Coronary artery (tissue), 2 donors: ENCODE measurements at regions not wholly inside any gene's neighbourhood (a gene's known extent, or its start where the extent isn't known, plus 50 kb on each side); places are given as distances from the start of the nearest gene placed in this dataset.

Source experiments
- DNase-seq: peaks from one replicate; pipeline ENCODE4 v3.0.0-alpha.2; 2017; ENCODE audit warnings: low spot score
- H3K27ac ChIP-seq, 2 donors: fragments of 200-600 bp; sonication (generic); one replicate each; pipeline ENCODE4 v1.5.1; 2016 to 2019
- H3K4me3 ChIP-seq: fragments of 200-600 bp; sonication (generic); 2 replicates; pipeline ENCODE4 v1.5.1; 2016; ENCODE audit warnings: mild to moderate bottlenecking, moderate library complexity
- TF ChIP-seq, protein P1 (sequence below): fragments of 200-600 bp; sonication (generic); IDR thresholded peaks from one replicate; pipeline ENCODE4 v1.5.1; 2019; ENCODE audit warnings: antibody characterized with exemption

DNA sequence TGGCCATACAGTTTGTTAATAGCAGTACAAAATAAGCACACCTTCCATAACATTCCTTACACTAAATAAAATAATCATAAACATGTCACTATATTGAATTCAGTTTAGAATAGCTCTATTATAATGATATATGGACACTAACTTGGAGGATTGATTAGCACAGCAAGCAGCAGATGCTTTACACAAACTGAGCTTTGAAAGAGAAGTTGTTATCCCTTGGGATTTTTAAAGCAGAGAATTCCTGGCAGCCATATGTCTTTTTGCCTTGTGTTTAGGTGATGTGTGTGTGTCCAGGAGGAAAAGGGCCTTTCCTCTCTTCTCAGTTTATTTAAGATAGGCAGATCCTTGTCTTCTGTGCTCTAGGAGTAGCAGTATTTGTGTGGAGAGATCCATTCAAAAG lies 232.2 kb upstream of the GRIN3A start:
- Histone ChIP-seq H3K27ac (no peak overlapping the region), H3K4me3 (no peak overlapping the region)
- no peak for DNase-seq
- TF ChIP-seq, protein P1, sequence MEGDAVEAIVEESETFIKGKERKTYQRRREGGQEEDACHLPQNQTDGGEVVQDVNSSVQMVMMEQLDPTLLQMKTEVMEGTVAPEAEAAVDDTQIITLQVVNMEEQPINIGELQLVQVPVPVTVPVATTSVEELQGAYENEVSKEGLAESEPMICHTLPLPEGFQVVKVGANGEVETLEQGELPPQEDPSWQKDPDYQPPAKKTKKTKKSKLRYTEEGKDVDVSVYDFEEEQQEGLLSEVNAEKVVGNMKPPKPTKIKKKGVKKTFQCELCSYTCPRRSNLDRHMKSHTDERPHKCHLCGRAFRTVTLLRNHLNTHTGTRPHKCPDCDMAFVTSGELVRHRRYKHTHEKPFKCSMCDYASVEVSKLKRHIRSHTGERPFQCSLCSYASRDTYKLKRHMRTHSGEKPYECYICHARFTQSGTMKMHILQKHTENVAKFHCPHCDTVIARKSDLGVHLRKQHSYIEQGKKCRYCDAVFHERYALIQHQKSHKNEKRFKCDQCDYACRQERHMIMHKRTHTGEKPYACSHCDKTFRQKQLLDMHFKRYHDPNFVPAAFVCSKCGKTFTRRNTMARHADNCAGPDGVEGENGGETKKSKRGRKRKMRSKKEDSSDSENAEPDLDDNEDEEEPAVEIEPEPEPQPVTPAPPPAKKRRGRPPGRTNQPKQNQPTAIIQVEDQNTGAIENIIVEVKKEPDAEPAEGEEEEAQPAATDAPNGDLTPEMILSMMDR = no peak

DNA sequence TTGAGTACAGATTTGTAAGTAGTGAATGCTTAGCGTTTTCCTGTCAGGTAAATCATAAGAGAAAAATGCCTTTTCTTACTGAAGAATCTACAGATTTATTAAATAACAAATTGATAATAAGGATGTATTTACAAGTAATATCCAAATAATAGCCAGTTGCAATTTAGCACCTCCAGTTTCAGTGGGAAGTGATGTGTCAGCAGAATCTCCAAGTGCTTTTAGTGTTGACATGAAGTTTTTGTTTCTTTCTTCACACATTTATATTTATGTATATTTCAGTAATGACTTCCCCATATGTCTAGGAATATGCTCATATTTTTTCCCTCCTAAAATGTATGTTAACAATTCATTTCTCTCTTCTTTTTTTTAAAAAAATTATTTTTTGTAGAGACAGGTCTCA lies 229.9 kb upstream of the GRIN3A start:
- TF ChIP-seq, protein P1 = no peak
- no peak overlapping the region for H3K27ac ChIP-seq
- no peak for DNase-seq
- H3K4me3 ChIP-seq = no peak overlapping the region

DNA sequence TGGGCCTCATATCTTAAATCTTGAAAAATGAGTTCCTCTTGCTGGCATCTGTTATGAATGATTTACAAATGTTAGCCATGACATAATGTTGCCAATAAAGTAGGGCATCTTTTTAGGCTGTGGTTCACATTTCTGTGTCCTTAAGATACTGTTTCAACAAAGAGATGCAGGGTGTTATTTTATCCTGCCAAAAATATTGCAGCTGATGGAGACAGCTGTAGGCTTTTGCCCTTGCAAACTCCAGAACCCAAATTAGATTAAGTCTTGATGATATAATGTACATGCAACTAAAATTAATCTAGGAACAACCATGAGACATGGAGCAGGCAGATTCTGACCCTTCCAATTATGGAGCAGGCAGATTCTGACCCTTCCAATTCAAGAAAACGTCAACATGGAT lies 228.2 kb upstream of the GRIN3A start:
- H3K27ac ChIP-seq = no peak overlapping the region
- H3K4me3 ChIP-seq = no peak overlapping the region
- TF ChIP-seq, protein P1 = no peak
- DNase-seq = no peak

DNA sequence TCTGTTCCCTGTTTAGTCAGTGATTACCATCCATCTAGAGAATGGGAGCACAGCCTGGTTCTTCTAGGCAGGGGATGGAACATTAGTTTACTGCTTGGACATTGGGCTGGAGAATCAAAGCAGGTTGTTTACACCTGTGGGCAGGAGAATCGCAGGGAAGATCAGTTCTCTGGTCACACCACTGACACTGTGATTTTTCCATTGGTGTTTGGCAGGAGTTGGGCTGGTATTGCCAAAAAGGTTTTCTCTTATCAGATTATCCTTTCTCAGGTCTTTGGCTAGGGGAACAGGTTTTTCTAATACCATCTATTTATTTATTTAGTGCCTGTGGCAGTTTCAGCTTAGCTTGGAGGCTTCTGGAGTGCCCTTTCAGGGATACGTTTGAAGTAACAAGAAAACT lies 219.3 kb upstream of the GRIN3A start:
- no peak overlapping the region for H3K27ac ChIP-seq
- TF ChIP-seq, protein P1 = no peak
- no peak for DNase-seq
- H3K4me3 ChIP-seq = no peak overlapping the region

DNA sequence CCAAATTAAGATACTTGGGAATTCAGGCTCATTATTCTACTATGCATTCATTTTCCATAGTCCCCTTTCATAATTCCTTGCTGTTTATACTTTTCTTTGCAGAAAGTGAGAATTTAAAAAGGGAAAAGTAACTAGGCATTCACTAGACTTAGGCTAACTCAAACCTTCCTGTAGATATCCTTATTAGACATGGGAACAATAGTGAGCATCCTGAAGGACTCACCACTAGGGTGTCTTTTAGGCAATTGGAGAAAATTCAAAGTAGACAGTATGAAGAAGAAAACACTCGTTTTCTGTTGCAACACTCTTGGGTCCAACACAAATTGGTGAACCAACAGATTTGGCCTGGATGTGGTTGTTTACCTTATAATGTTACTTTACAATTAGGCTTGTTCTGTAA lies 213.2 kb upstream of the GRIN3A start:
- no peak overlapping the region for H3K4me3 ChIP-seq
- DNase-seq = no peak
- no peak overlapping the region for H3K27ac ChIP-seq
- TF ChIP-seq, protein P1 = no peak

DNA sequence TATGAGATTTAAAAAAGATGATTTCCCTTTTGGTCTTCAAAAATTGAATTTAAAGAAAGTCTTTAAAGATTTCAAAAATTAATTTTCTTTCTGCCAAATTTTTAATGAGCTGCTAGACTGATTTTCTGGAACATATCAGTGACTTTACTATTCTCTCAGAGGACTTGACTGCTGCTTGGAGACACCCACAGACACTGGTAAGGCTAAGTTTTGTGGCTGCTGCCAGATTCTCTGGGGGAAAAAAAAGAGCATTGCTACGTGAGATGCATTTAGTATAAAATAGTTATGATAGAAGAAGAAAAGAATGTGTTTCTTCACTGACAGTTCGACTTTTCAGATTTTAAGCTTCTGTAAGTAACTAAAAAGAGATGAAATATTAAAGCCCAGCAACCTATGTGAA lies 193.3 kb upstream of the GRIN3A start:
- DNase-seq = no peak
- Histone ChIP-seq H3K4me3 (no peak overlapping the region), H3K27ac (no peak overlapping the region)
- TF ChIP-seq, protein P1 = no peak

DNA sequence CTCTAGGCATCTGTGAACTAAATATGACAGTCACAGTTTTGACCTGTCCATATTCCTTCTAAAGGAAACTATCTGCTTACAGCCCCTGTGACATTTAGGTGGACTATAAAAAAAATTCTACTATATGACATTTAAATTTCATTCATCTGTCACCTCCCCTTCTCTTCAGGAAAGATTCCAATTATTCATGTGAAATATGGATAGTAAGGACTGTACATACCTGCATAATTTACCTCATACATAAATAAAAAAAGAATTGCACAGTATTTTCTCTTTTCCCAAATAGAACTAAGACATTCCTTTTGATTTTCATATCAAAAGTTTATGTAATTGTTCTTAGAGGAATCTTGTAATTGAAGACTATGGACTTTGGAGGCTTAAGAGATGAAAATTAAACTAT lies 192.3 kb upstream of the GRIN3A start:
- Histone ChIP-seq H3K27ac (no peak overlapping the region), H3K4me3 (no peak overlapping the region)
- no peak for DNase-seq
- TF ChIP-seq, protein P1 = no peak
